ENCODE measurements at regions not wholly inside any gene's neighbourhood (a gene's known extent, or its start where the extent isn't known, plus 50 kb on each side); places are given as distances from the start of the nearest gene placed in this dataset.

- no peak for DNase-seq
These were observed 95.6 kb upstream of the SLC35B3 start for GRCh38 chr6:8530785-8531435.

GRCh38 chr6:8529250-8529649, 93.9 kb upstream of the SLC35B3 start:
- DNase-seq: no peak

- DNase-seq: no peak
These were observed 92.5 kb upstream of the SLC35B3 start for GRCh38 chr6:8527818-8528217.

DNA sequence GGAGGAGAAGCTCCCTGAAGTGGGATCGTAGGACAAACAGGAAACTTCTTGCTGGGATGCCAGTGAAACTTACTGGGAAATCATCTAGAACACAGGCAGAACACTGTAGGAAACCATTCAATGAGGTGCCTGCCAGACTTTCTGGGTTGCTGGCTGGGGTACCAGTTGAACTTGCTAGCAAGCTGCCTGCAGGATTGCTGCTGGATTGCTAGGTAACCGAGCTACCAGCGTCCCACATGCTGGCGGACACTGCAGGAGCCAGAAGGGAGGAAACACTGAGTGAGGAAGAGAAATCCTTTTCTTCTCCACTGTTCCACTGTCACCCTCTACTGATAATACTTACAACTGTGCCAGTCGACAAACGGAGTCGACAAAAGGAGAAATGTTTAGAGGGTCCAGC, 91.3 kb upstream of the SLC35B3 start:
- DNase-seq: no peak

DNA sequence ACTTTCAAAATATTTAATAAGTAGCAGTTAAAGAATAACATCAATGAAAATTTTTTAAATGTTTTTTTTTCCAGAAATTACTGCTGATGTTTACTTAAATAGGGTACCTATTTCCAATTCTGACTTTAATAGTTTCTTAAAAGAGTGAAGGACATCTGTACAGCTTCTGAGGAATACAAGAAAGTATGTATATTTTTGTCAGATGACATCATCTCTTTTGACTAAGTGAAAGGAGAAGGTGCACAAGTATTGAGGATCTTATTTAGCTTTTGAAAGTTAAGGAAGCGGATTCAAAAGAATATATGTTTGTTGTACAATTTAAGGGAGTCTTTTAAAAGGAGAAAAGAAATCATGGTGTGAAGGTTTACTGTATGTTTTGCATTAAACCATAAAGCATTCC, 90.0 kb upstream of the SLC35B3 start:
- no peak for DNase-seq

DNA sequence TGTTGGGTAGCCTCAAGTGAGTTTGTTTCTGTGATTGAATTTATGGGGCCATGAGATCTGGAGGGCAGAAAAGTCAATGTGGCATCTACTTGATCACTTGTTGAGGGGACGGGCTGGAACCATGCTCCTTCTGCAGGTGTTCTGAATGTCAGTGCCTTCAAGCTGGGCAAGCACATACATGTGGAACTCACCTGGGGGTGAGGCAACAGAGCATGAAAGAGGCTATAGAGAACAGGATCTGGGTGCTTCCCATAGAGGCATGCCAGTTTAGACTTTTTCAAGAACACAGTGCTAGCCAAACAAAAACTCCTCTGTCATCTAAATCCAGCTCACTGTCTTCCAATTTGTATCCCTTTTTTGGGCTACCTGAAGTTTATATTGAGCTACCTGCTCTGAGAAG, 77.8 kb upstream of the SLC35B3 start:
- no peak for DNase-seq

DNA sequence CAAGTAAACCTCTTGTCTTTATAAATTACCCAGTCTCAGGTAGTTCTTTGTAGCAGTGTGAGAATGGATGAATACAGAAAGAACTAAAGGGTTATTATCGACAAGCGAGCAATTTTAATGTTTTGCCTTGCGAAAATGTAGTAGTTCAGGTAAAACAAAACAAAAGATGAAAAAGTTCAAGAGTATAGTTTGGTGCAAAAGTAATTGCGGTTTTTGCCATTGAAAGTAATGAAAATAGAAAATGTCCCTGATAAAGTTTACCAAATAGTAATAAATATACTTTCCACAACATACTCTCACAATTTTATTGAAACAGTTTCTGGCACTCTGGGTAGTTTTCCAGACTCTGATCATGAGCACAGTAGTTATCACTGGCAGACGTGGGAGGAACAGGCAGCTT, 71.9 kb upstream of the SLC35B3 start:
- no peak for DNase-seq

DNA sequence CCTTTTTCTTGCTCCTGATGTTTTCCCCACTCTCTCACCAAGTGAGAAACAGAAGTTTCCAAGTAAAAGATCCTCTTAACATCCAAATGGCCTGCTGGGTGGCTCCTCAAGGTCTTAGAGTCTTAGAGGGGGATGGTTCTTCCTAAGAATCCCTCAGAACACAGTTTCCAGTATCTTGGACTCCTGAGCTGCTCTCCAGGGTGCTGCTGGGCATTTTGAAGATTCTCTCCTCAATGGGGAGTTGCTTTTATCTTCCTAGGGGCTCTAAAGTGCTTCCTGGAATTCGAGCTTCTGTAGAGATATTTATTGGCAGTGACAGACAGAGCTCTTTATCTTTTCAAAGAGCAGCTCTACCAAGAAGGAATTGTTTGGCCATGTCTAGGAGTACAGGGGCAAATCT, 70.8 kb upstream of the SLC35B3 start:
- no peak for DNase-seq

GRCh38 chr6:8499540-8499939, 64.2 kb upstream of the SLC35B3 start:
- DNase-seq: no peak

- no peak for DNase-seq
These were observed 59.4 kb upstream of the SLC35B3 start for GRCh38 chr6:8494730-8495129.

DNA sequence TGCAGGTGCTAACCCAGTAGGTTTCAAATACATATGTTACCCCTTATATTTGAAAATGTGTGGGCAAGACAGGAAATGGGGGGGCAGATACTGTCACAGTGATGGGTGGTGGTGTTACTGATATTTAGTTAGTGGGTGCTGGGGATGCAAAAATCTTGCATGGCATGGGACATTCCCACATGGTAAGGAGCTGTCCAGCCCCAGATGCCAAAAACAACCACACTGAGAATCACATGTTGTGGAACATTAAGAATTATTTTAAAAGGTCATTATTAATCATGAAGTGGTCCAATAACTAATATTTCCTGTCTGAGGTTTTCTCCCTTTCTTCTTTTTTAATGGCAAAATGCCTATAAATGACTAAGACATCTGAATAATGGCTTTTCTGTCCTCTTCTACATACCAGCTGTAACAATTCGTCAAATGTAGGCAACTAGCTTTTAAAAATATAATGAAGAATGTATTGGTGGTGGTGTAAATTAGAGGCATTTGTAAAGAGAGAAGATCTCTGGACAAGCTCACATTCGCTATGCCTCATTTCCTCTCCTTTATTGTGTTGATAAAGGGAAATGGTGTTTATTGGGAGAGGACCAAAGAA, 57.3 kb upstream of the SLC35B3 start:
- no peak for DNase-seq

All from NCI-H187 treated with DMSO at 0.1 percent for 48 hours (cell line).